ENCODE measurements at regions not wholly inside any gene's neighbourhood (a gene's known extent, or its start where the extent isn't known, plus 50 kb on each side); places are given as distances from the start of the nearest gene placed in this dataset.
"Not testable (repeated sequence)": the region's sequence is repeated elsewhere in the genome, so short reads cannot be mapped to it uniquely, and the experiment has no call there.

DNA sequence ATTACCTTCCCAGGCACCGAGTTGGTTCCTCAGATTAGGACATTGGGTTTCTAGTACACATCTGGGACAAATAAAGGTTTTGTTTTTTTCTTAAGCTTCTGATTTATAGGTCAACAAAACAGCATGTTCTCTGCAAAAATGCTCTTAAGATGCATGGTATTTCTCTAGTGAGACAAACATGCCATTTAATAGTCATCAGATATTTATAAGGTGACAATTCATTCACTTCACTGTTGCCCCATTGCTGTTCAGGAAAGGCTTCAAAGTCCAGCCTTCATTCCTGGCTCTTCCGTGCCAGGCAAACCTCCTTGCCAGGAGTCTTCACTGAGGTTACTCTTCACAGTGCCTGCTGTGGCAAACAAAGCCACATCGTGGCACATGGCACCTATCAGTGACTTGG lies 156.3 kb upstream of the FNDC3A start:
- intact Hi-C loops (cut with DNase I), result no loop called here
- no peak for DNase-seq

DNA sequence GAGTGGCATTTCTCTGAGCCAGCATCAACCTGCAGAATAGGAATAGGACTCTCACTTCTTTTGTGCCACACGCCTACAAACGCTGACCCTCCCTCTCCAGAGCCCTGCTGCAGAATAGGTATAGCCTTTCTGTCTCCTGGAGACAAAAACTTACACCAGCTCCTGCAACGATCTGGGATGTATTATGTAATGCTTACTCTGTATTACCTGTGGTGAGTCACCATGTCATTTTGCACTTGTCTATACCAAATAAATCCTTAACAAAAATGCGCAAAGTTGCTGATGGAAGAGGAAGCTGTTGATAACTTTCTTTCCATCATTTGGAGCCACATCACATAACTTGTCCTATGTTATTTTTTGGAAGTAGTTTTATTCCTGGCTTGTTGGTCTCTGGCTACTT lies 155.8 kb upstream of the FNDC3A start:
- intact Hi-C loops (cut with DNase I), result no loop called here
- peaks cover 0 to 25% of the 10 kb centered on the region in 2 donors for H3K4me1 ChIP-seq (replicated peaks in 1 of 2)
- no peak for TF ChIP-seq POLR2A (IDR thresholded peaks at IDR 0.05)
- TF ChIP-seq, protein P1, sequence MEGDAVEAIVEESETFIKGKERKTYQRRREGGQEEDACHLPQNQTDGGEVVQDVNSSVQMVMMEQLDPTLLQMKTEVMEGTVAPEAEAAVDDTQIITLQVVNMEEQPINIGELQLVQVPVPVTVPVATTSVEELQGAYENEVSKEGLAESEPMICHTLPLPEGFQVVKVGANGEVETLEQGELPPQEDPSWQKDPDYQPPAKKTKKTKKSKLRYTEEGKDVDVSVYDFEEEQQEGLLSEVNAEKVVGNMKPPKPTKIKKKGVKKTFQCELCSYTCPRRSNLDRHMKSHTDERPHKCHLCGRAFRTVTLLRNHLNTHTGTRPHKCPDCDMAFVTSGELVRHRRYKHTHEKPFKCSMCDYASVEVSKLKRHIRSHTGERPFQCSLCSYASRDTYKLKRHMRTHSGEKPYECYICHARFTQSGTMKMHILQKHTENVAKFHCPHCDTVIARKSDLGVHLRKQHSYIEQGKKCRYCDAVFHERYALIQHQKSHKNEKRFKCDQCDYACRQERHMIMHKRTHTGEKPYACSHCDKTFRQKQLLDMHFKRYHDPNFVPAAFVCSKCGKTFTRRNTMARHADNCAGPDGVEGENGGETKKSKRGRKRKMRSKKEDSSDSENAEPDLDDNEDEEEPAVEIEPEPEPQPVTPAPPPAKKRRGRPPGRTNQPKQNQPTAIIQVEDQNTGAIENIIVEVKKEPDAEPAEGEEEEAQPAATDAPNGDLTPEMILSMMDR (IDR thresholded peaks at IDR 0.05), result no peak
- WGBS, 4 donors, result 56 to 81% (median 72%) methylated on average over 4 of the region's 4 CpGs
- no peak for DNase-seq
- no peak overlapping the region for H3K4me3 ChIP-seq
- no peaks in the 10 kb centered on the region for H3K9me3 ChIP-seq (replicated peaks in 1 of 3)
- H3K27me3 ChIP-seq, result no peaks in the 10 kb centered on the region
- no peak overlapping the region for H3K27ac ChIP-seq
- H3K36me3 ChIP-seq (replicated peaks in 1 of 2), result no peaks in the 10 kb centered on the region

More for the DNA sequence above, 156.3 kb upstream of the FNDC3A start:
- H3K36me3 ChIP-seq (replicated peaks in 1 of 2), result no peaks in the 10 kb centered on the region
- H3K27ac ChIP-seq, result no peak overlapping the region
- H3K9me3 ChIP-seq (replicated peaks in 1 of 3), result no peaks in the 10 kb centered on the region
- no peak for TF ChIP-seq POLR2A (IDR thresholded peaks at IDR 0.05)
- TF ChIP-seq, protein P1 (IDR thresholded peaks at IDR 0.05), result no peak
- WGBS, 4 donors, result 92 to 98% (median 97%) methylated on average over 3 of the region's 3 CpGs
- peaks cover 0 to 25% of the 10 kb centered on the region in 2 donors for H3K4me1 ChIP-seq (replicated peaks in 1 of 2)
- no peaks in the 10 kb centered on the region for H3K27me3 ChIP-seq
- no peak overlapping the region for H3K4me3 ChIP-seq

DNA sequence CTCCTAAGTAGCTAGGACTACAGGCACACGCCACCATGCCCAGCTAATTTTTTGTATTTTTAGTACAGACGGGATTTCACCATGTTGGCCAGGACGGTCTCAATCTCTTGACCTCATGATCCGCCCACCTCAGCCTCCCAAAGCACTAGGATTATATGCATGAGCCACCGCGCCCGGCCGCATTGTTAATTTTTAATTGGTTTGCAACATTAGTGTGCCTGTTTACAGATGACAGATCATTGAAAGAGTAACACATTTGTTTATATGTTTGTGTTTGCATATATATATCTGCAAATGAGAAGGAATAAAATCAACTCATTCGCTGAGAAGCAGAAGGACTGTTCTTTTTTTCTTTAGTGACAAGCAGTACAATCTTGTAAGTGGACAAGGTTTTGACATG lies 152.2 kb upstream of the FNDC3A start:
- H3K27me3 ChIP-seq; DNase-seq; H3K4me1 ChIP-seq (replicated peaks in 1 of 2); H3K27ac ChIP-seq; intact Hi-C loops (cut with DNase I); H3K4me3 ChIP-seq; H3K9me3 ChIP-seq (replicated peaks in 1 of 3); H3K36me3 ChIP-seq (replicated peaks in 1 of 2): not testable (repeated sequence)
- WGBS, 4 donors, result 92 to 96% (median 92%) methylated on average over 9 of the region's 9 CpGs

DNA sequence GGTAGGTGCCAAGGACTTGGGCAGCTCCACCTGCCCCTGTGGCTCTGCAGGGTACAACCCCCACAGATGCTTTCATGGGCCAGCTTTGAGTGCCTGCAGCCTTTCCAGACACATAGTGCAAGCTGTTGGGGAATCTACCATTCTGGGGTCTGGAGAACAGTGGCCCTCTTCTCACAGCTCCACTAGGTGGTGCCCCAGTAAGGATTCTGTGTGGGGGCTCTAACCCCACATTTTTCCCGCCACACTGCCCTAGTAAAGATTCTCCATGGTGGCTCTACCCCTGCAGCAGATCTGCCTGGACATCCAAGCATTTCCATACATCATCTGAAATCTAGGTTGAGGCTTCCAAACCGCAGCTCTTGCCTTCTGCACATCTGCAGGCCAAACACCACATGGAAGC lies 149.7 kb upstream of the FNDC3A start:
- H3K27me3 ChIP-seq, result no peaks in the 10 kb centered on the region
- no peaks in the 10 kb centered on the region for H3K4me1 ChIP-seq (replicated peaks in 1 of 2)
- intact Hi-C loops (cut with DNase I), result no loop called here
- no peaks in the 10 kb centered on the region for H3K36me3 ChIP-seq (replicated peaks in 1 of 2)
- TF ChIP-seq POLR2A (IDR thresholded peaks at IDR 0.05), result no peak
- TF ChIP-seq, protein P1 (IDR thresholded peaks at IDR 0.05), result no peak
- H3K9me3 ChIP-seq (replicated peaks in 1 of 3), result no peaks in the 10 kb centered on the region
- no peak overlapping the region for H3K27ac ChIP-seq
- 90 to 100% (median 94%) methylated on average over 2 of the region's 2 CpGs for WGBS, 4 donors
- no peak for DNase-seq
- H3K4me3 ChIP-seq, result no peak overlapping the region

DNA sequence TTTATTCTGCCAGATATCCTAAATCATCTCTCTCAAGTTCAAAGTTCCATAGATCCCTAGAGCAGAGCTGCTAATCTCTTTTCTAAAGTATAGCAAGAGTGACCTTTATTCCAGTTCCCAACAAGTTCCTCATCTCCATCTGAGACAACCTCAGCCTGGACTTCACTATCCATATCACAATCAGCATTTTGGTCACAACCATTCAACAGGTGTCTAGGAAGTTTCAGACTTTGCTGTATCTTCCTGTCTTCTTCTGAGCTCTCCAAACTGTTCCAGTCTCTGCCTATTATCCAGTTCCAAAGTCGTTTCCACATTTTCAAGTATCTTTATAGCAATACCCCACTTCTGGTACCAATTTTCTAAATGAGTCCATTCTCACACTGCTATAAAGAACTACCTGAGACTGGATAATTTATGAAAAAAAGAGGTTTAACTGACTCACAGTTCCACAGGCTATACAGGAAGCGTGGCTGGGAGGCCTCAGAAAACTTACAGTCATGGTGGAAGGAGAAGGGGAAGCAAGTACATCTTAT lies 148.7 kb upstream of the FNDC3A start:
- H3K9me3 ChIP-seq (replicated peaks in 1 of 3); H3K27me3 ChIP-seq; DNase-seq; H3K36me3 ChIP-seq (replicated peaks in 1 of 2); H3K4me1 ChIP-seq (replicated peaks in 1 of 2); H3K4me3 ChIP-seq; H3K27ac ChIP-seq; intact Hi-C loops (cut with DNase I): not testable (repeated sequence)
- 34 to 75% (median 38%) methylated on average over 2 of the region's 2 CpGs for WGBS, 4 donors
